ENCODE measurements at regions not wholly inside any gene's neighbourhood (a gene's known extent, or its start where the extent isn't known, plus 50 kb on each side); places are given as distances from the start of the nearest gene placed in this dataset.

- Histone ChIP-seq H4K20me1 (ENCODE audit: control insufficient read depth, extremely low read depth, insufficient read depth, low read length) (no peaks in the 10 kb centered on the region), H3K36me3 (ENCODE audit: control insufficient read depth, insufficient read depth, low read length) (no peaks in the 10 kb centered on the region), H3K9ac (ENCODE audit: insufficient read depth, low read length) (no peak overlapping the region), H3K27ac (ENCODE audit: insufficient read depth, low read length) (no peak overlapping the region), H3K27me3 (ENCODE audit: control insufficient read depth, insufficient read depth, low read length) (no peaks in the 10 kb centered on the region), H3K79me2 (ENCODE audit: control insufficient read depth, insufficient read depth, low read length) (no peaks in the 10 kb centered on the region), H3K4me3 (replicated peaks in 1 of 4; ENCODE audit: control extremely low read depth in 1 of 4, insufficient read depth in 1 of 4, low read depth in 3 of 4, low read length in 4 of 4) (no peak overlapping the region), H3K4me1 (ENCODE audit: control insufficient read depth, extremely low read depth, insufficient read depth, low read length) (no peaks in the 10 kb centered on the region), H3K4me2 (ENCODE audit: extremely low read depth, insufficient read depth, low read length) (no peak overlapping the region), H2AFZ (ENCODE audit: low read length) (no peak overlapping the region), H3K9me3 (ENCODE audit: control insufficient read depth, insufficient read depth, low read depth, low read length) (no peaks in the 10 kb centered on the region)
- TF ChIP-seq EZH2 (IDR thresholded peaks at IDR 0.05; ENCODE audit: low read length, missing control alignments) (no peak), CTCF (conservative IDR thresholded peaks at IDR 0.05 in 1 of 2, IDR thresholded peaks at IDR 0.05 in 1 of 2; ENCODE audit: low read depth in 1 of 2, low read length in 2 of 2) (no peak)
- DNase-seq (ENCODE audit: low read depth in 2 of 2) = no peak
Observed at GRCh38 chr6:82484737-82485626, 121.4 kb downstream of the TPBG start.

- Histone ChIP-seq H3K4me2 (ENCODE audit: extremely low read depth, insufficient read depth, low read length) (no peak overlapping the region), H3K9me3 (ENCODE audit: control insufficient read depth, insufficient read depth, low read depth, low read length) (no peaks in the 10 kb centered on the region), H3K79me2 (ENCODE audit: control insufficient read depth, insufficient read depth, low read length) (no peaks in the 10 kb centered on the region), H3K4me1 (ENCODE audit: control insufficient read depth, extremely low read depth, insufficient read depth, low read length) (no peaks in the 10 kb centered on the region), H3K9ac (ENCODE audit: insufficient read depth, low read length) (no peak overlapping the region), H2AFZ (ENCODE audit: low read length) (no peak overlapping the region), H3K4me3 (replicated peaks in 1 of 4; ENCODE audit: control extremely low read depth in 1 of 4, insufficient read depth in 1 of 4, low read depth in 3 of 4, low read length in 4 of 4) (no peak overlapping the region), H3K36me3 (ENCODE audit: control insufficient read depth, insufficient read depth, low read length) (no peaks in the 10 kb centered on the region), H3K27ac (ENCODE audit: insufficient read depth, low read length) (no peak overlapping the region), H4K20me1 (ENCODE audit: control insufficient read depth, extremely low read depth, insufficient read depth, low read length) (no peaks in the 10 kb centered on the region), H3K27me3 (ENCODE audit: control insufficient read depth, insufficient read depth, low read length) (no peaks in the 10 kb centered on the region)
- DNase-seq (ENCODE audit: low read depth in 2 of 2) = no peak
- no peak for TF ChIP-seq EZH2 (IDR thresholded peaks at IDR 0.05; ENCODE audit: low read length, missing control alignments)
- TF ChIP-seq CTCF (conservative IDR thresholded peaks at IDR 0.05 in 1 of 2, IDR thresholded peaks at IDR 0.05 in 1 of 2; ENCODE audit: low read depth in 1 of 2, low read length in 2 of 2) = no peak
Observed at GRCh38 chr6:82487895-82488294, 124.3 kb downstream of the TPBG start.

GRCh38 chr6:82488403-82488802 lies 124.8 kb downstream of the TPBG start:
- H3K4me3 ChIP-seq (replicated peaks in 1 of 4; ENCODE audit: control extremely low read depth in 1 of 4, insufficient read depth in 1 of 4, low read depth in 3 of 4, low read length in 4 of 4) = no peak overlapping the region
- TF ChIP-seq CTCF (conservative IDR thresholded peaks at IDR 0.05 in 1 of 2, IDR thresholded peaks at IDR 0.05 in 1 of 2; ENCODE audit: low read depth in 1 of 2, low read length in 2 of 2) (no peak), EZH2 (IDR thresholded peaks at IDR 0.05; ENCODE audit: low read length, missing control alignments) (no peak)
- H3K27me3 ChIP-seq (ENCODE audit: control insufficient read depth, insufficient read depth, low read length) = no peaks in the 10 kb centered on the region
- no peak overlapping the region for H3K9ac ChIP-seq (ENCODE audit: insufficient read depth, low read length)
- H3K79me2 ChIP-seq (ENCODE audit: control insufficient read depth, insufficient read depth, low read length) = no peaks in the 10 kb centered on the region
- no peaks in the 10 kb centered on the region for H3K36me3 ChIP-seq (ENCODE audit: control insufficient read depth, insufficient read depth, low read length)
- no peaks in the 10 kb centered on the region for H4K20me1 ChIP-seq (ENCODE audit: control insufficient read depth, extremely low read depth, insufficient read depth, low read length)
- no peaks in the 10 kb centered on the region for H3K4me1 ChIP-seq (ENCODE audit: control insufficient read depth, extremely low read depth, insufficient read depth, low read length)
- no peak overlapping the region for H2AFZ ChIP-seq (ENCODE audit: low read length)
- H3K27ac ChIP-seq (ENCODE audit: insufficient read depth, low read length) = no peak overlapping the region
- no peaks in the 10 kb centered on the region for H3K9me3 ChIP-seq (ENCODE audit: control insufficient read depth, insufficient read depth, low read depth, low read length)
- H3K4me2 ChIP-seq (ENCODE audit: extremely low read depth, insufficient read depth, low read length) = no peak overlapping the region
- DNase-seq (ENCODE audit: low read depth in 2 of 2) = no peak

Measured in fibroblast of lung (primary cell).